Fibroblast of pulmonary artery (primary cell): ENCODE measurements at regions not wholly inside any gene's neighbourhood (a gene's known extent, or its start where the extent isn't known, plus 50 kb on each side); places are given as distances from the start of the nearest gene placed in this dataset.
"Not testable (repeated sequence)": the region's sequence is repeated elsewhere in the genome, so short reads cannot be mapped to it uniquely, and the experiment has no call there.

Experiments
- DNase-seq: peaks from one replicate; pipeline ENCODE4 v3.0.0-alpha.2; 2010; ENCODE audit warnings: low read depth
- H3K4me3 ChIP-seq: replicated peaks from 2 replicates; pipeline ENCODE4 v1.5.1; 2011; ENCODE audit warnings: low read depth, mild to moderate bottlenecking, control low read depth, low read length, moderate library complexity
- TF ChIP-seq, protein P1 (sequence below): IDR thresholded peaks from 2 replicates; pipeline ENCODE4 v1.5.1; 2011; ENCODE audit warnings: mild to moderate bottlenecking, control low read depth, low read length, inconsistent platforms; ENCODE audit errors: missing control alignments

DNA sequence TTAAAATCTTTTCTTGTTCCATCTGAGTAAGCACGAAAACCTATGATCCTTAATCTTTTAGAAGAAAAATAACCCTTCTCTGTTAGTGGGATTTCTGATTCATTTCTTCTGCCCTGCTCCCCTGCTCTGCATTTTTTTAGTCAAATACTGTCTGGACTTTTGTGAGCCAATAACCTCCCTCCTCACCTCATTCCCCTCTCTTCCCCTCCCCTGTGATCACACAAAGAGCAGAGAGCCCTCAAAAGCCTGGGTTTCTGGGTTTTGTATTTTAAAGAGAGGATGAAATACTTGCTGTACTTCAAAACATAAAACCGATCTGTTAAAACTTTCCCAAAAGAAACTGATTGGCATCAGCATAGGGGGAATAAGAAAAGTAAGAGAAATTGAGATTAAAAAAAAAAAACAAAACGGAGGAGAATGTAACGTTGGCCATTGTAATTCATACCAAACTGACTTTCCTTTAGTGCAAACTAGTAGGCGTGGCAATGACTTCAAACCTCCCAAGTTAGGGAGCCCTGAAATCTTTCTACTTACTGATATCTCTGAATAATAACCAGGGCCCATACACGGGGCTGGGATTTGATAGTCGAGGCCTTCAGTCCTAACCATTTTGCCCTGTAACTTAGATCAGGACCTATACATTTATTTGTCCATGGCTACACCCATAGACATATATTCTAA lies 232.9 kb downstream of the TM9SF2 start:
- DNase-seq = no peak
- H3K4me3 ChIP-seq = no peak overlapping the region
- TF ChIP-seq, protein P1, sequence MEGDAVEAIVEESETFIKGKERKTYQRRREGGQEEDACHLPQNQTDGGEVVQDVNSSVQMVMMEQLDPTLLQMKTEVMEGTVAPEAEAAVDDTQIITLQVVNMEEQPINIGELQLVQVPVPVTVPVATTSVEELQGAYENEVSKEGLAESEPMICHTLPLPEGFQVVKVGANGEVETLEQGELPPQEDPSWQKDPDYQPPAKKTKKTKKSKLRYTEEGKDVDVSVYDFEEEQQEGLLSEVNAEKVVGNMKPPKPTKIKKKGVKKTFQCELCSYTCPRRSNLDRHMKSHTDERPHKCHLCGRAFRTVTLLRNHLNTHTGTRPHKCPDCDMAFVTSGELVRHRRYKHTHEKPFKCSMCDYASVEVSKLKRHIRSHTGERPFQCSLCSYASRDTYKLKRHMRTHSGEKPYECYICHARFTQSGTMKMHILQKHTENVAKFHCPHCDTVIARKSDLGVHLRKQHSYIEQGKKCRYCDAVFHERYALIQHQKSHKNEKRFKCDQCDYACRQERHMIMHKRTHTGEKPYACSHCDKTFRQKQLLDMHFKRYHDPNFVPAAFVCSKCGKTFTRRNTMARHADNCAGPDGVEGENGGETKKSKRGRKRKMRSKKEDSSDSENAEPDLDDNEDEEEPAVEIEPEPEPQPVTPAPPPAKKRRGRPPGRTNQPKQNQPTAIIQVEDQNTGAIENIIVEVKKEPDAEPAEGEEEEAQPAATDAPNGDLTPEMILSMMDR = no peak

DNA sequence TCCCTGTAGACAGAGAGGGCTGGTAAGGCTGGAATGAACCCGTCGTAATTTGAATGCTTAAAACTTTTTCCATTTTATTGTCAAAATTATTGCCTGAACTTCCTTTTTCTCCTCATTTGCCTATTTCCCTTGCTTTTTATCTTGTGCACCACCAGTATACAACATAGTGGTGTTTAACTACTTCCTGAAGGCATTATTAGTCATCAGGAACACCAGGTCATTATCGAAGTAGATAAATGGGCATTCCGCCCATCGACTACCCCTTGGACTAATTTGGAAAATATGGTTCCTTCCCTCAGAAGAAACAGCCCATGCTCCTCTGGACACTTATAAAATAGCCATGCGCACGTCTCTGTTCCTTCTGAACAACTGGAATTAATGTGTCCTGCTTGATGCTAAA lies 232.1 kb downstream of the TM9SF2 start:
- DNase-seq = no peak
- TF ChIP-seq, protein P1 = no peak
- H3K4me3 ChIP-seq = no peak overlapping the region

DNA sequence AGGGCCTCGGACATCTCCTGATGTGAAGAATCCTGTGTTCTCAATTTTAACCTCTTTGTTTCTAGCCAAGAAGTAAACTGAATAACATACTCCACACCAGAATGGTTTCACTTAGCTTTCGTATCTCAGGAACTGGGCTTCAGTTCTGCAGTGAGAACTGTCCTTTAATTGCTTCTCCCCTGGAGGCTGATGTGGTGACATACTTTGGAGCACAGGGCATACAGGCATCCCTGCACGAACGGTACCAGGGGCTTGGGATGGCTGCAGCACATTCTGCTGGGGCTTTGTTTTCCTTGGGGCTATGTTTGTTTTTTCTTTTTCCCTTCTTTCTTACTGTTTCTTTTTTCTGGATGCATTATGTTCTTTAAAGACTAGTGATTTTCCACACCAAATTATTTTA lies 230.5 kb downstream of the TM9SF2 start:
- TF ChIP-seq, protein P1 = no peak
- no peak for DNase-seq
- H3K4me3 ChIP-seq = no peak overlapping the region

DNA sequence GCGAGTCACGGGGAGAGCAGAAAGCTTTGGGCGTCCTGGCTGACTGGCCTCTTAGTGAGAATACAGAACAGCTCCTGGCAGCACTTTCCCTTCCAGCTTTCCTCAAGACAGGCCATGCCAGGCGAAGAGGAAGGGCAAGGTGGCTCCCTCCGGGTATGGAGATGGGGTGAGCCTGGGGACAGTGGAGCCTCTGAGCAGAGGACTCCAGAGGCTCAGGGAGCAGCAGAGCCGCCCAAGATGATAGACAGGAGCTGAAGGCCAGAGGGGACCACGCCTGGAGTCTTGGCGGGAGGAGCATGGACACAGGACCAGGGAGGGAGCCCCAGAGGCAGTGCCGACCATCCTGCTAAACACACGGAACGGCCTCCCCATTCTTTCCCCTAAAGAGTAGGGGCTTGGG lies 229.1 kb downstream of the TM9SF2 start:
- TF ChIP-seq, protein P1 = no peak
- DNase-seq = no peak
- H3K4me3 ChIP-seq = no peak overlapping the region

DNA sequence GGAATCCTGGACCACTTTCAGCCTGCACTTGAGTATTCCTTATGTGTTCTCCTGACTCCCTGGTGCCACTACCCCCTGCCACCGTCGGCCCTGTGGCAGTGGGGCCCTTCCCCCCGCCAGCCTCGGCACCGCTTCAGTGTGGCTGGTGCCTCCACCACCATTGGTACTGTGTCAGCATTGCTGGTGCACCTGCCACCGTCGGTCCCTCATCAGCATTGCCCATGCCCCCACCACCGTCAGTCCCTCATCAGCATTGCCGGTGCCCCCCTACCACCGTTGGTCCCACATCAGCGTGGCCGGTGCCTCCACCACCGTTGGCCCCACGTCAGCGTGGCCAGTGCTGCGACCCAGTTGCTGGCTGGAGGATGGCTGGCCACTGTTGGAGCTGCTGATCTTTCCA lies 228.5 kb downstream of the TM9SF2 start:
- TF ChIP-seq, protein P1 = no peak
- no peak overlapping the region for H3K4me3 ChIP-seq
- DNase-seq = no peak

DNA sequence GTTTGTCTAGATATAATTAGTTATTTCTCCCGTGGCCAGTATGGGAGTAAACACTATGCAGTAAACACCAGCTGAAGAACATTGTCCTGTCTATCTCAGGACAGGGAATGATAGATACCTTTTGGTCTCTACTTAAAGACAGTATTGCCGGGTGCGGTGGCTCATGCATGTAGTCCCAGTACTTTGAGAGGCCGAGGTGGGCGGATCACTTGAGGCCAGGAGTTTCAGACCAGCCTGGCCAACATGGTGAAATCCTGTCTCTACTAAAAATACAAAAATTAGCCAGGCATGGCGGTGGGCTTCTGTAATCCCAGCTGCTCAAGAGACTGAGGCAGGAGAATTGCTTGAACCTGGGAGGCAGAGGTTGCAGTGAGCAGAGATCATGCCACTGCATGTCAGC lies 226.4 kb downstream of the TM9SF2 start:
- DNase-seq, H3K4me3 ChIP-seq: not testable (repeated sequence)

DNA sequence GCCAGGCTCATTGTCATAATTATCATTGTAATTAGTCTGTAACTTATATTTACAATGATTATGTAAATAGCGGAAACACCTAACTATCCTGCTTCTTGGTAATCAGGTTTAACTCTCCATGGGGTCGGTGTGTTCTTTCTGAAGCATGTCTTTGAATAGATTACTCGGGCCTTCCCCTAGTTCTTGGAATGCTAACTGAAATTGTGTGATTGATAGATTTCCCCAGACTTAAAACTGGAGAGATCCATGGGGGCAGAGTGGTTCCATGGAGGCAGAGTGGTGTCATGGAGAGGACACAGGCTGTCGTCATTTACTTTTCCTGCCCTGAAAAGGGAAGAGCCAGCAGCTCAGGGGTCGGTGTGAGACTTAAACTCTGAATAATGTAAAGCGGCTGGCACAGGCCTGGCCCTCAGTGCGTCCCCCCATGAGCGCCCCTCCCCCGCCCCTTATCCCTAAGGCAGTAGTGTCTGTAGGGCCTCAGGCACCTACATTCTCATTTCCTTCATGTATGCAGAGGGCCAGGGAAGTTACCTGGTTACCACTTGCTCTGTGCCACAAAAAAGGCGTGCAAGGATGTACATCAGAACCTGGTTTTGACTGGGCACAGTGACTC lies 225.1 kb downstream of the TM9SF2 start:
- no peak overlapping the region for H3K4me3 ChIP-seq
- no peak for DNase-seq
- TF ChIP-seq, protein P1 = no peak
